Uterus (tissue), 2 donors: ENCODE measurements at regions not wholly inside any gene's neighbourhood (a gene's known extent, or its start where the extent isn't known, plus 50 kb on each side); places are given as distances from the start of the nearest gene placed in this dataset.

Source experiments
- POLR2A ChIP-seq, 2 donors: fragments of 450-650 bp; IDR thresholded peaks; one replicate each; pipeline ENCODE4 v1.6.1; 2016; ENCODE audit warnings: antibody characterized with exemption in 2 of 2, mild to moderate bottlenecking in 1 of 2, moderate library complexity in 1 of 2
- TF ChIP-seq, protein P1 (sequence below), 4 experiments: fragments of 200-600 bp in 2 of 4; fragments of 450-650 bp in 2 of 4; sonication (generic) in 2 of 4; IDR thresholded peaks; one replicate each; pipeline ENCODE4 v1.5.1; 2016 to 2019; ENCODE audit warnings: antibody characterized with exemption in 4 of 4, mild to moderate bottlenecking in 2 of 4, moderate library complexity in 1 of 4

- TF ChIP-seq, protein P1, sequence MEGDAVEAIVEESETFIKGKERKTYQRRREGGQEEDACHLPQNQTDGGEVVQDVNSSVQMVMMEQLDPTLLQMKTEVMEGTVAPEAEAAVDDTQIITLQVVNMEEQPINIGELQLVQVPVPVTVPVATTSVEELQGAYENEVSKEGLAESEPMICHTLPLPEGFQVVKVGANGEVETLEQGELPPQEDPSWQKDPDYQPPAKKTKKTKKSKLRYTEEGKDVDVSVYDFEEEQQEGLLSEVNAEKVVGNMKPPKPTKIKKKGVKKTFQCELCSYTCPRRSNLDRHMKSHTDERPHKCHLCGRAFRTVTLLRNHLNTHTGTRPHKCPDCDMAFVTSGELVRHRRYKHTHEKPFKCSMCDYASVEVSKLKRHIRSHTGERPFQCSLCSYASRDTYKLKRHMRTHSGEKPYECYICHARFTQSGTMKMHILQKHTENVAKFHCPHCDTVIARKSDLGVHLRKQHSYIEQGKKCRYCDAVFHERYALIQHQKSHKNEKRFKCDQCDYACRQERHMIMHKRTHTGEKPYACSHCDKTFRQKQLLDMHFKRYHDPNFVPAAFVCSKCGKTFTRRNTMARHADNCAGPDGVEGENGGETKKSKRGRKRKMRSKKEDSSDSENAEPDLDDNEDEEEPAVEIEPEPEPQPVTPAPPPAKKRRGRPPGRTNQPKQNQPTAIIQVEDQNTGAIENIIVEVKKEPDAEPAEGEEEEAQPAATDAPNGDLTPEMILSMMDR (IDR thresholded peaks at IDR 0.05), result no peak
- TF ChIP-seq POLR2A (IDR thresholded peaks at IDR 0.05), result no peak
Measured at GRCh38 chr1:37274486-37274885, 199.9 kb upstream of the ZC3H12A start.
